ENCODE measurements at regions not wholly inside any gene's neighbourhood (a gene's known extent, or its start where the extent isn't known, plus 50 kb on each side); places are given as distances from the start of the nearest gene placed in this dataset.

DNA sequence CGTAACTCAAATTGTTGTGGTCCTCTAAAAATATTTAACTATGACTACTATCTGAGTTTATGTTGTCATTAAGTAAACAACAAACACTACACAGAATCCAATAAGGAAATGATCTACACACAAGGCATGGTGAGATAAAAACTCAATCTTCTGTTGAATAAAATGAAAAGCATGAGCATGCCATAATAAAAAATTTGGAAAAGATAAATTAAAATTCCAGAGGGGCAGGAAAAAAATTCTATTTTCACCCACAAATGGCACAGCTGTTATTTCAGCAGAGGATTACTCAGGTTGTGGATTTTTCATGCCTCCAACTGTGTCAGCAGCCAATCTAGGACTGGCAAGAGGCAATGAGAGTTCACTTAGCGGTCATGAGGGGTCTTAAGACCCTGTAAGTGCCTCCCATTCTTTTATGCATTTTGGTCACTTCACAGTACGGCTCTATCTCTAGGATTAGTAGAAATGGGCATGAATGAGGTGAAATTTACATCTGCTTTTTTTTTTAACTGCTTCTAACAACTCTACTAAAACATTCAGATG is 639.8 kb upstream of the DIPK2B start:
- Histone ChIP-seq H3K27ac (ENCODE audit: insufficient read depth, low read depth, low read length) (no peak overlapping the region), H3K4me3 (replicated peaks in 1 of 3; ENCODE audit: insufficient read depth in 1 of 3, low read depth in 1 of 3, low read length in 3 of 3) (no peak overlapping the region), H3K9ac (replicated peaks; ENCODE audit: extremely low read depth, insufficient read depth, low read length) (no peak overlapping the region), H3K9me3 (replicated peaks; ENCODE audit: control insufficient read depth, insufficient read depth, low read length) (no peaks in the 10 kb centered on the region), H3K4me2 (ENCODE audit: insufficient read depth, low read length) (no peak overlapping the region), H4K20me1 (replicated peaks; ENCODE audit: control insufficient read depth, extremely low read depth, insufficient read depth, low read length) (no peaks in the 10 kb centered on the region), H3K27me3 (ENCODE audit: control insufficient read depth in 2 of 2, insufficient read depth in 2 of 2, low read length in 2 of 2) (no peaks in the 10 kb centered on the region), H3K9me1 (replicated peaks; ENCODE audit: control insufficient read depth, extremely low read depth, insufficient read depth, low read length) (no peaks in the 10 kb centered on the region), H3K79me2 (ENCODE audit: control insufficient read depth, insufficient read depth, low read length) (no peaks in the 10 kb centered on the region), H3K4me1 (ENCODE audit: control insufficient read depth, extremely low read depth, insufficient read depth, low read length) (peaks cover 8% of the 10 kb centered on the region), H2AFZ (ENCODE audit: low read depth, low read length) (no peak overlapping the region), H3K36me3 (ENCODE audit: control insufficient read depth in 2 of 2, extremely low read depth in 1 of 2, insufficient read depth in 2 of 2, low read length in 2 of 2) (no peaks in the 10 kb centered on the region)
- intact Hi-C loops (cut with micrococcal nuclease) (loop anchor here (10.0 kb wide), 1 partner anchor 516 kb away; no protein-coding TSS in a partner anchor), dilution Hi-C loops (cut with MboI; ENCODE audit: extremely low pct_ligation_motif_present, low sequenced_read_pairs) (no loop called here)
- FAIRE-seq (no peak), DNase-seq (ENCODE audit: low read depth, low spot score) (peak; percentile 0)
- TF ChIP-seq, protein P1, sequence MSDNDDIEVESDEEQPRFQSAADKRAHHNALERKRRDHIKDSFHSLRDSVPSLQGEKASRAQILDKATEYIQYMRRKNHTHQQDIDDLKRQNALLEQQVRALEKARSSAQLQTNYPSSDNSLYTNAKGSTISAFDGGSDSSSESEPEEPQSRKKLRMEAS (IDR thresholded peaks at IDR 0.05; ENCODE audit: insufficient read depth, insufficient read length): no peak
- TF ChIP-seq FOS (IDR thresholded peaks at IDR 0.05; ENCODE audit: borderline replicate concordance, insufficient read depth, low read length) (no peak), MYC (IDR thresholded peaks at IDR 0.05; ENCODE audit: low read depth, low read length) (no peak), POLR2AphosphoS5 (IDR thresholded peaks at IDR 0.05; ENCODE audit: insufficient read depth, low read depth, low read length) (no peak)
- TF ChIP-seq, protein P2, sequence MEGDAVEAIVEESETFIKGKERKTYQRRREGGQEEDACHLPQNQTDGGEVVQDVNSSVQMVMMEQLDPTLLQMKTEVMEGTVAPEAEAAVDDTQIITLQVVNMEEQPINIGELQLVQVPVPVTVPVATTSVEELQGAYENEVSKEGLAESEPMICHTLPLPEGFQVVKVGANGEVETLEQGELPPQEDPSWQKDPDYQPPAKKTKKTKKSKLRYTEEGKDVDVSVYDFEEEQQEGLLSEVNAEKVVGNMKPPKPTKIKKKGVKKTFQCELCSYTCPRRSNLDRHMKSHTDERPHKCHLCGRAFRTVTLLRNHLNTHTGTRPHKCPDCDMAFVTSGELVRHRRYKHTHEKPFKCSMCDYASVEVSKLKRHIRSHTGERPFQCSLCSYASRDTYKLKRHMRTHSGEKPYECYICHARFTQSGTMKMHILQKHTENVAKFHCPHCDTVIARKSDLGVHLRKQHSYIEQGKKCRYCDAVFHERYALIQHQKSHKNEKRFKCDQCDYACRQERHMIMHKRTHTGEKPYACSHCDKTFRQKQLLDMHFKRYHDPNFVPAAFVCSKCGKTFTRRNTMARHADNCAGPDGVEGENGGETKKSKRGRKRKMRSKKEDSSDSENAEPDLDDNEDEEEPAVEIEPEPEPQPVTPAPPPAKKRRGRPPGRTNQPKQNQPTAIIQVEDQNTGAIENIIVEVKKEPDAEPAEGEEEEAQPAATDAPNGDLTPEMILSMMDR (IDR thresholded peaks at IDR 0.05; ENCODE audit: extremely low read depth in 1 of 2, insufficient read depth in 1 of 2, low read depth in 1 of 2, low read length in 2 of 2): no peak
- POLR2A ChIA-PET: no interaction called here
- no TSS peak for BruUV-seq (replicated peaks)
- CTCF ChIA-PET: interaction anchor here (1.3 to 1.7 kb wide), 2 partner anchors 15 to 568 kb away, joined by 3 read pairs; no protein-coding TSS in a partner anchor

DNA sequence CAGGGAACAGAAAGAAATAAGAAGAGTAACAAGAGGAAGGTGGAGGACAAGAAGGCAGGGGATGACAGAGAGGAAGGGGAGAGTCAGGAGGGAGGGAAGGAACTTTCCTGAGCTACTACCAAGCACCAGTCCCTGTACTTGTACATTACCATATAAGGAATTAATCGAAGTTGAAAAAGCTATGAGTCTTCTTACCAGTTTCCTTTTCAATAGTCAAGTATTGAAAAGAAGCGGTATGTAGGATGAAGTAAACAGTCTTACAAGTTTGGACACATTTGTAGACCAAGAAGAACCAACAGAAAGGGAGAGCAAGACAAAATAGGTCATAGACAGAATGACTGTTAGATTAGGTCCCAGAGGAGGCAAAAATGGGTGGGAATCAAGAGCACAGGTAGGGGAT is 629.7 kb upstream of the DIPK2B start:
- Histone ChIP-seq H3K9me3 (replicated peaks; ENCODE audit: control insufficient read depth, insufficient read depth, low read length) (no peaks in the 10 kb centered on the region), H4K20me1 (replicated peaks; ENCODE audit: control insufficient read depth, extremely low read depth, insufficient read depth, low read length) (no peaks in the 10 kb centered on the region), H3K27ac (ENCODE audit: insufficient read depth, low read depth, low read length) (no peak overlapping the region), H3K79me2 (ENCODE audit: control insufficient read depth, insufficient read depth, low read length) (no peaks in the 10 kb centered on the region), H3K36me3 (ENCODE audit: control insufficient read depth in 2 of 2, extremely low read depth in 1 of 2, insufficient read depth in 2 of 2, low read length in 2 of 2) (no peaks in the 10 kb centered on the region), H3K27me3 (ENCODE audit: control insufficient read depth in 2 of 2, insufficient read depth in 2 of 2, low read length in 2 of 2) (no peaks in the 10 kb centered on the region), H3K9ac (replicated peaks; ENCODE audit: extremely low read depth, insufficient read depth, low read length) (no peak overlapping the region), H3K4me2 (ENCODE audit: insufficient read depth, low read length) (no peak overlapping the region), H3K9me1 (replicated peaks; ENCODE audit: control insufficient read depth, extremely low read depth, insufficient read depth, low read length) (no peaks in the 10 kb centered on the region), H2AFZ (ENCODE audit: low read depth, low read length) (no peak overlapping the region), H3K4me1 (ENCODE audit: control insufficient read depth, extremely low read depth, insufficient read depth, low read length) (no peaks in the 10 kb centered on the region), H3K4me3 (replicated peaks in 1 of 3; ENCODE audit: insufficient read depth in 1 of 3, low read depth in 1 of 3, low read length in 3 of 3) (no peak overlapping the region)
- intact Hi-C loops (cut with micrococcal nuclease): no loop called here
- ChIA-PET POLR2A (no interaction called here), CTCF (interaction anchor here (2.0 kb wide), 1 partner anchor 546 kb away, joined by 4 read pairs; no protein-coding TSS in a partner anchor)
- TF ChIP-seq FOS (IDR thresholded peaks at IDR 0.05; ENCODE audit: borderline replicate concordance, insufficient read depth, low read length) (no peak), GATA2 (IDR thresholded peaks at IDR 0.05; ENCODE audit: insufficient read depth, insufficient read length, low read depth, low read length) (no peak)
- dilution Hi-C loops (cut with MboI; ENCODE audit: extremely low pct_ligation_motif_present, low sequenced_read_pairs): no loop called here
- no TSS peak for BruUV-seq (replicated peaks)
- DNase-seq (ENCODE audit: low read depth, low spot score) (no peak), FAIRE-seq (no peak)
